22Rv1 (cell line): ENCODE measurements at regions not wholly inside any gene's neighbourhood (a gene's known extent, or its start where the extent isn't known, plus 50 kb on each side); places are given as distances from the start of the nearest gene placed in this dataset.

Experiments
- ZFX ChIP-seq: fragments of 450-650 bp; IDR thresholded peaks from 2 replicates; pipeline ENCODE4 v1.6.1; 2017; ENCODE audit warnings: antibody characterized with exemption, borderline replicate concordance
- TF ChIP-seq, protein P1 (sequence below): fragments of 450-650 bp; IDR thresholded peaks from 2 replicates; pipeline ENCODE4 v1.5.1; 2017; ENCODE audit warnings: mild to moderate bottlenecking

DNA sequence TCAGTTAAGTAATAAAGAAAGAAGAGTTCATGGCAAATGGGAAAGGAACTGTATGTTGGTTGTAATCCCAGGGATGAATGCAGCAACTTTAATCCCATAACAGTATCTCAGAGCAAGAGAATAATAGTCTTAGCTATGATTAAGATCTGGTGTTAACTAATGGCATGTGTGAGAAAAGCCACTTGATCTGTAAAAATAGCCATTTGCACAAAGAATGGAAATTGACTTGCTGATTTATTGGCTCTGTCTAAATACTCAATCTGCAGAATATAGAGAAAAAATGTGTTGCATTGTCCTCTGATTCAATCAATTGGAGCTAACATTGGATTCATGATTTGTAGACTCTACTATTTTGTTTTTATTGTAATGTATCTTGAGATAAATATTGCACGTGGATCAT lies 987.0 kb downstream of the NSUN3 start:
- TF ChIP-seq, protein P1, sequence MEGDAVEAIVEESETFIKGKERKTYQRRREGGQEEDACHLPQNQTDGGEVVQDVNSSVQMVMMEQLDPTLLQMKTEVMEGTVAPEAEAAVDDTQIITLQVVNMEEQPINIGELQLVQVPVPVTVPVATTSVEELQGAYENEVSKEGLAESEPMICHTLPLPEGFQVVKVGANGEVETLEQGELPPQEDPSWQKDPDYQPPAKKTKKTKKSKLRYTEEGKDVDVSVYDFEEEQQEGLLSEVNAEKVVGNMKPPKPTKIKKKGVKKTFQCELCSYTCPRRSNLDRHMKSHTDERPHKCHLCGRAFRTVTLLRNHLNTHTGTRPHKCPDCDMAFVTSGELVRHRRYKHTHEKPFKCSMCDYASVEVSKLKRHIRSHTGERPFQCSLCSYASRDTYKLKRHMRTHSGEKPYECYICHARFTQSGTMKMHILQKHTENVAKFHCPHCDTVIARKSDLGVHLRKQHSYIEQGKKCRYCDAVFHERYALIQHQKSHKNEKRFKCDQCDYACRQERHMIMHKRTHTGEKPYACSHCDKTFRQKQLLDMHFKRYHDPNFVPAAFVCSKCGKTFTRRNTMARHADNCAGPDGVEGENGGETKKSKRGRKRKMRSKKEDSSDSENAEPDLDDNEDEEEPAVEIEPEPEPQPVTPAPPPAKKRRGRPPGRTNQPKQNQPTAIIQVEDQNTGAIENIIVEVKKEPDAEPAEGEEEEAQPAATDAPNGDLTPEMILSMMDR = no peak
- no peak for TF ChIP-seq ZFX
